ENCODE measurements at regions not wholly inside any gene's neighbourhood (a gene's known extent, or its start where the extent isn't known, plus 50 kb on each side); places are given as distances from the start of the nearest gene placed in this dataset.

- TF ChIP-seq CTCF (tag by site-specific recombination; IDR thresholded peaks at IDR 0.05) (no peak), HOXA7 (CRISPR knock-in tag; IDR thresholded peaks at IDR 0.05; ENCODE audit: borderline replicate concordance) (no peak), KLF9 (tag by site-specific recombination; IDR thresholded peaks at IDR 0.05; ENCODE audit: low read depth) (no peak), ZNF426 (tag by site-specific recombination; IDR thresholded peaks at IDR 0.05) (no peak), ZNF280D (tag by site-specific recombination; IDR thresholded peaks at IDR 0.05) (no peak), ZNF121 (tag by site-specific recombination; IDR thresholded peaks at IDR 0.05) (no peak), ZSCAN16 (tag by site-specific recombination; IDR thresholded peaks at IDR 0.05) (no peak)
Observed at GRCh38 chr3:159263750-159264553, 462.1 kb downstream of the MFSD1 start.

Measured in HEK293 (cell line).